GM21381 (cell line): ENCODE measurements at regions not wholly inside any gene's neighbourhood (a gene's known extent, or its start where the extent isn't known, plus 50 kb on each side); places are given as distances from the start of the nearest gene placed in this dataset.
"Not testable (repeated sequence)": the region's sequence is repeated elsewhere in the genome, so short reads cannot be mapped to it uniquely, and the experiment has no call there.

Experiments used
- ATAC-seq: cut with Tn5 transposase; IDR thresholded peaks from one replicate; pipeline ENCODE4 v1.9.1; 2021; ENCODE audit warnings: mild to moderate bottlenecking, moderate library complexity; ENCODE audit not compliant: unreplicated experiment

DNA sequence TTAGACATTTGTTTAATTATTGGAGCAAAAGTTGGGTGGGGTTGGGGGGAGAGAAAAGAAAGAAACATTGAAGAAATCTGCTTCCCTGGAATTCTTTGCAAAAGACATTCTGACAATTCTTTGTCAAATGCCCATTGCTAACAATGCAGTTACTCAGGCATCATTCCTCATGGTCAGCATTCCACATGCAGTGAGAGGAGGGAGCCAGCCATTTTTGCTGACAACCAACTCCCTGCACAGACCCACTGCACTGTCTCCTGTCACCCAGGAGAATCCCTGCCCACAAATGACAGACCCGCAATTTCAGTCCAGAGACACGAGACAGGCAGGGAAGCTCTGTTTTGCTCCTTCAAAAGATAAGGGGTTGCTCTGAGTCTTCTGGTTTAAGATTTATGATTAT lies 985.1 kb upstream of the SLIT2 start:
- ATAC-seq, result no peak

GRCh38 chr4:19262467-19262866 lies 989.2 kb upstream of the SLIT2 start:
- no peak for ATAC-seq

DNA sequence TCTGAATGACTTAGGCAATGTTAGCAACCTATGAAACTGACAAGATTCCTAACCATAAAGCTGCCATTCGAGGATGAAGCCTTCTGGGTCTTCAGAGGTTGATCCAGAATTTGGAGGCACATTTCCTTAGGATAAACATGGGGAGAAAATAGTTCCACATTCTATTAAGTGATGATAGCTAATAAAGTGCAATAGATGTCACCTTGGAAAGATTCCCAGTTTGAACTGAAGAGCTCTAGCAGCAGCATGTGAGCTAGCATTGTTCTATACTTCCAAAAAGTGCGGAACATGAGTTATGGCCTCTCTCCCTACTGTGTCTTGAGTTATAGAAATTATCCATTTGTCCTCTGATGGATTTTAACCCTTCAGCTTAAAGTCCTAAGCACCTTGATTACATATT lies 991.4 kb upstream of the SLIT2 start:
- ATAC-seq, result no peak

- no peak for ATAC-seq
These were observed 991.8 kb upstream of the SLIT2 start for GRCh38 chr4:19259920-19260319.

- ATAC-seq, result no peak
These were observed 994.9 kb upstream of the SLIT2 start for GRCh38 chr4:19256823-19257222.

DNA sequence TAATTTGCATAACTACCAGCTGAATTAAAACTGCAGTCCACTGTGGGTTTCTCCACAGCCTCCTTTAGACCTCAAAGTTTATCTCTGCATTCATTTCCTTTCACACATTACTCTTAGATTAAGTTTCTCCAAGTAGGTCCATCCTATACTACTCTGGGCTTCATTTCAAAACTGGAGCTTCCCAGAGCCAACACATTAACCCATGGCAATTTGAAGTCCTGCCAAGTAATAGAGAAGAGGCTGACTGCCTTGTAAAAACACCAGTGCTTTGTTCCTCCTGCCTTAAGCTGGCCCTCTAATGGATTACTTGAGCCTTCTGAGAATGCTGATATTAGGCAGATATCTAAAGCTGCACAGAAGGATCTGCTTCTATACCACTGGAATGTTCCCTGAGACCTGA lies 997.2 kb upstream of the SLIT2 start:
- no peak for ATAC-seq

DNA sequence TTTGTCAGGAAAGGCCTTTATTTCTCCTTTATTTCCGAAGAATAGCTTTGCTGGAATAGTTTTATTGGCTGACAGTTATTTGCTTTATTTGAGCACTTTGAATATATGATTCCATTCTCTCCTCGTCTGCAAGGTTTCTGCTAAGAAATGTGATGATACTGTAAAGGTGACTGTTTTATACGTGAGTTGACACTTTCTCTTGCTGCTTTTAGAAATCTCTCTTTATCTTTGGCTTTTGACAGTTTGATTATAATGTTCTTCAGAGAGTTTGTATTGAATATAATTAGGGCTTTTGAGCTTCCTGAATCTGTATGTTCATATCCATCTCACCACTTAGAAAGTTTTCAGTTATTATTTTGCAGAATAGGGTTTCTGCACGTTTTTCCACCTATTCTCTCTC lies 1003.7 kb upstream of the SLIT2 start:
- no peak for ATAC-seq

- no peak for ATAC-seq
These were observed 1009.8 kb upstream of the SLIT2 start for GRCh38 chr4:19241895-19242294.

GRCh38 chr4:19239565-19239964 lies 1012.1 kb upstream of the SLIT2 start:
- no peak for ATAC-seq

DNA sequence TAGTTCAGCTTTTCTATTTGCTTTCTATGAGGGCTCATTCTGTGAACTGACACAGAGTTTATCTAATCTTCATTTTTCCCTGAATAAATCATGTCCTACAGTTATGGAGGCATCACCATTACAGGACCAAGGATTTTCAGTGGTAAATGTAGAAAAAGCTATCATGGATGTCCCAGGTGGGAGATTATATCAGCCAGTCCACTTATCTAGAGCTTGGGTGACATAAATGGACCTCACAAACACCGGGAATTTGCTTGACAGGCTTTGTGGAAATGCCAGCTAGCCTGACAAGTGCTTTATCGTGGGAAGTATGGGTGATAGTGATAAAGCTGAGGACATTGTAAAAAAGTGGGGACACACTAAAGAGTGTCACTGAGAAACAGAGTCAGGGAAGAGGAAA lies 1015.2 kb upstream of the SLIT2 start:
- no peak for ATAC-seq

- ATAC-seq, result no peak
These were observed 1020.7 kb upstream of the SLIT2 start for GRCh38 chr4:19230906-19231545.

DNA sequence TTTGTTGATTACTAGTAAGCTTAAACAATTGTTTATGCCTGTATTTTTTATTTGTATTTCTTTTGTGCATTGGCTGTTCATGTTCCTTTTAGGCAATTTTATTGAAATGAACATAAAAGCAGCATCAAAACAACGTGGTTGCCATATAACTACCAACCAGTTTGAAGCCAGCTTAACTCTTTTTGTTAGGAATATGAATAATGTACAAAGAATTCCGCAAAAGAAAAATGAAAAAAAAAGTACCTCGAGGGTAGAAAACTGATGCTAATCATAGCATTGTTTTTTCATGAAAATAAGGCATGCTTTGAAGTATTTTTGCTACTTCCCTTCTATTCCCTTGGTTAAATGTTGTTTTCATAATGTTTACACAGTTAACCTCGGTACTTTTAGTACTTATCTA lies 1024.0 kb upstream of the SLIT2 start:
- ATAC-seq, result no peak

DNA sequence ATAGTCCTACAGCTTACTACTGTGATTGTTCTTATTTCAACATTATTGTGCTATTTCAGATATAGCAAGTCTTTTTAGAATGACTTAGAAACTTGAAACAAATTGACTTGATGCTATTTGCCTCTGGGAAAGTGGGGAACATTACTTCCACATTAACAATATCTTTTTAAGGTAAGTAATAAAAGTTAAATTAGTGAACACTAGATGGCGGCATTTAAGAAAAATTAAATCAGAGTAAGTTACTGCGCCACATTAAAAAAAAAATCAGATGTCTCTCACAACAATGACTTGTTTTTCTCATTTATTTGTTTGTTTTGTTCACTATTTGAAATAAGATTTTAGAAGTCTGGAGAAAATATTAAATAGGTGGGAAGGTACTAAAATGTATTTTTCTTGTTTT lies 1026.9 kb upstream of the SLIT2 start:
- no peak for ATAC-seq

GRCh38 chr4:19216476-19216875 lies 1035.2 kb upstream of the SLIT2 start:
- no peak for ATAC-seq

DNA sequence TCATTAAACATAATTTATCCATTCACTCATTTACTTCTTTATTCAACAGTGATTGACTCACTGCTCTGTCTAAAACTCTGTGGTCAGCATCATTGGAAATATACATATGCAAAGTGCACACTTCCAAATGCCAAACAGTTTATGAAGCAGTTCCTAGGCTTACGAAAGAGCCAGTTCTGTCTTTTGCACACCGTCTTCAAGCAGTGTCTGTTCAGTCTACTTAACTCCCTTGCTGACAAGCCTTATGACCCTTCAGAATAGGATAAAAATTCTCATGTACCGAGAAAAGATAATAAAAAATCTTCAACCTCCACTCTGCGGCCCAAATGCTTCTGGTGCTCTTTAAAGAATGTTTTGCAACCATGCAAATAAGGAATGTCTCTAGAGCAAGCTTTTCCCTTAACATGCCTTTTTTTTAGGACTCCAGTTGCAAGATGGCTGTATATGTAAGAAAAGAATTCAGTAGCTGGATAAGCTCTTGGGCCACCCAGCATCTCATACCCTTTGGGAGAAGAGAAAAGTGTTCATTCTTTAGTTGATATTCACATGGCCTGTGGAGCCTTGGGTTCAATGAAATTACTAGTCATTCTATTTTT lies 1037.0 kb upstream of the SLIT2 start:
- no peak for ATAC-seq

DNA sequence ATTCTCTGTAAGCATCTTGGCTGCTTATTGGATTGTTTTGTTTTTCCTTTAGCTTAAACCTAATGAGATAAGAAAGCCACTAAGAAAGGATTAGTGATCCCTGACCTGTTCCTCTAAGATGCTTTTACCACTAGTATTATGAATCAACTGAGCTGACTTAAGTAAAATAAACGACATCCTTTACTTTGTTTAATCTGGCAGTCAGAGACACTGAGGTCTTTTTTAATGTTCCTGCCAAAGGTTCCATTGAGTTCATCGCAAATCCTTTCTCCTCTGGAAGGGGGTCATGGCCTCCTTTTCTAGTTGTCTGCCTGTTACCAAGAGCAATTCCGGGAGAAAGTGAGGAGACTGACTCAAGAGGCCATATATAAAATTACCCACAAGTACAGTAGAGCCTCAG lies 1038.3 kb upstream of the SLIT2 start:
- no peak for ATAC-seq

DNA sequence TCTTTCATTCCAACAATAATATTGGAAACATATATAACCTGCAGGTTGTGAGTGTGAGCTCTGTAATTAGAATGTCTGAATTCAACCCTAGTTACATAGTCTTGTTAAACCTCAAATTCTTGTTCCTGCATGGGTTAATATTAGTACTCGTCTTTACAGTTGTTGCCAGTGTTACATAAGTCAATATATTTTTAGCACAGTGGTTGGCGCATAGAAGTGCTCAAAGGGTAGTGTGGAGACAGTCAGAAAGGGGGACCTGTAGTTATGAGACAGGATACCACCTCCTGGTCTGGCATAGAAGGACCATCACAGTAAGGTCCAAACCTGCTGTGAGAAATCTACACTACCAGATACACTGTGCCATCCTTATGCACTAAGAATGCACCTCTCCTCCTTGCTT lies 1045.9 kb upstream of the SLIT2 start:
- ATAC-seq, result no peak

DNA sequence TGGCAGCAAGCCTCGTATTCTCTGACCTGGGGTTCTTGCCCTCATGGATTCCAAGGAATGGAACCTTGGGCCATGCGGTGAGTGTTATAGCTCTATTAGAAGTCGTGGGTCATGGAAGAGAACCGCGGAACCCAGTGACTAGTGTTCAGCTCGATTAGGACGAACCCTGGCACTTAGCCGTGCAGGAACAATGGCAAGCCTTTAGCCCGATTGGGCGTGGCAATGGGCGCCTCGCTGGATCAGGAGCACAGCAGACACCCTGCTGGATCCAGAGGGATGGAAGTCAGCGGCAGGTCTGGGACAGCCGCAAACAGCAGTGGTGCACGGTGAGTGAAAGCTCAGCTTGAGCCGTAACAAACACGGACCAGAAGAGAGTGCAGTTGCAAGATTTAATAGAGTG lies 1053.9 kb upstream of the SLIT2 start:
- ATAC-seq, result not testable (repeated sequence)

GRCh38 chr4:19195696-19196095 lies 1056.0 kb upstream of the SLIT2 start:
- ATAC-seq, result no peak

DNA sequence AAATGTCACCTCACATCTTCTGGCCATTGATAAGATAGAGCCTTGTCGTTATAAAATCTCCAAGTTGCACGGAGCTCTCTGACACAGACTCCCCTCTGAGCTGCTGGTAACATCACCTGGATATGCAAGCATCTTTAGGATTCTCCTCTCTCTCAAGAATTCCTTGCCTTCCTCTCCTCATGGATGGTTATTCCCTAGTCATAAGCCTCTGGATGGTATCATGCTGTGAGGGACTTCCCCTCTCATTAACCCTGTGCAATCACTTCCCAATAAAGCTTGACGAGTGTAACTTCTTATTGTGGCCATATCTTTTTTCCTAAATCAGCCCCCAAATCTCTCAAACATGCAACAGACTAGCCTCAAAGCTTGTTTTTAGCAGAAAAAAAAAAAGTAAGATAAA lies 1057.0 kb upstream of the SLIT2 start:
- ATAC-seq, result no peak

DNA sequence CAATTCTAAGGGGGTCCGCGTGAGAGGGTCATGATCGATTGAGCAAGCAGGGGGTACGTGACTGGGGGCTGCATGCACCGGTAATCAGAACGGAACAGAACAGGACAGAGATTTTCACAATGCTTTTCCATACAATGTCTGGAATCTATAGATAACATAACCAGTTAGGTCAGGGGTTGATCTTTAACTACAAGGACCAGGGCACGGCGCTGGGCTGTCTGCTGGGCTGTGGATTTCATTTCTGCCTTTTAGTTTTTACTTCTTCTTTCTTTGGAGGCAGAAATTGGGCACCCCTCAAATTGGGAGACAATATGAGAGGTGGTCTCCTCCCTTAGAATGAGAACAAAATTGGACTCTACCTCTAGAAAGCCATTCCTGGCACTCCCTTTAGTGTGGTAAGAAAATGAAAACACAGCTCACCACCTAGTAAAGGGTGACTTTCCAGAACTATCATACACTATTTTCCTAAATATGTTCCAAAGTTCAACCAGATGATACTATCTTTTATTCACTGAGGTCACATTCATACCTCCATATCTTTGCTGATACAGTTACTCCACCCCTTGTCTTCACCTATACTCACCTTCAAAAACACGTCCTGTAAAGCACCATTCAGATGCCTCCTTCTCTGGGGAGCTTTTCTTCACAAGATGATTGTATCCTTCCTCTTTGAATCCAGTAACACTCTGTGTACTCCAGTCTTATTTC lies 1058.3 kb upstream of the SLIT2 start:
- ATAC-seq, result no peak

DNA sequence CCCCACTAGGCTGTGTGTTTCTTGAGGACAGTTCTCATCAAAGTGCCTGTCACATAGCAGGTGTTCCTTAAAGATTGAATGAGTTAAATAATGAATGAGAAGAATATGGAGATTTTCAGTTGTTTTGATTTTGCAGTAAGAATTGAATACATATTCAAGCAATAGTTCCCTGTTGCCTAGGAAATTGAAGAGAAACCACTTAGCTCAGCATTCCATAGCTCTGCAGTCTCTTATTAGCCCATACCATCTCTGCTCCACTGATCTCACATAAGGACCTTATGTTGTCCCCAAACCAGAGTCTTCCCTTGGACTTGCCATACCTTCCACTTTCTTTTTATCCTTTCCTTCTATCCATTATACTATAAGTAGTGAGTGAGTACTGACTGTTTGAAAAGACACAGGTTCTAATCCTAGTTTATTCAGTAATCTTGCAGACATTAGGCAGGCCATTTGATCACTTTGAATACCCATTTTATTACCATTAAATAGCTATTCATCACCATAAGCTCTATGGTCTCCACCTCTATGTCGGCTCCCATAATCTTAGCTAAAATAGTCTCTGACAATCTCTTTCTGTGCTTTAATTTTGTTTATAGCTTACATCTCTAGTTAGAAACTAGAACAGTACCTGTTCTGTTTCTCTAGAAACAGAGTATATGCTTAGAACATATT lies 1059.6 kb upstream of the SLIT2 start:
- ATAC-seq, result no peak
